Fibroblast of skin of left quadriceps (primary cell): ENCODE measurements at regions not wholly inside any gene's neighbourhood (a gene's known extent, or its start where the extent isn't known, plus 50 kb on each side); places are given as distances from the start of the nearest gene placed in this dataset.
"Not testable (repeated sequence)": the region's sequence is repeated elsewhere in the genome, so short reads cannot be mapped to it uniquely, and the experiment has no call there.

ENCODE experiments used
- DNase-seq, 2 experiments: peaks; one replicate each; pipeline ENCODE4 v3.0.0-alpha.2; 2013; ENCODE audit warnings: low read depth in 2 of 2

DNA sequence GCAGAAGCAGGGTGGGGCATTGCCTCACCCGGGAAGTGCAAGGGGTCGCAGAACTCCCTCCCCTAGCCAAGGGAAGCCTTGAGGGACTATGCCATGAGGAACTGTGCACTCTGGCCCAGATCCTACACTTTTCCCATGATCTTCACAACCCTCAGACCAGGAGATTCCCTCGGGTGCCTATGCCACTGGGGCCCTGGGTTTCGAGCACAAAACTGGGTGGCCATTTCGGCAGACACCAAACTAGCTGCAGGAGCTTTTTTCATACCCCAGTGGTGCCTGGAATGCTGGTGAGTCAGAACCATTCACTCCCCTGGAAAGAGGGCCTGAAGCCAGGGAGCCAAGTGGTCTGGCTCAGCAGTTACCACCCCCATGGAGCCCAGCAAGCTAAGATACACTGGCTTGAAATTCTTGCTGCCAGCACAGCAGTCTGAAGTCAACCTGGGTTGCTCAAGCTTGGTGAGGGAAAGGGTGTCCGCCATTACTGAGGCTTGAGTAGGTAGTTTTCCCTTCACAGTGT, 573.7 kb upstream of the ANO3 start:
- no peak for DNase-seq

GRCh38 chr11:25766332-25767015, 565.5 kb upstream of the ANO3 start:
- no peak for DNase-seq

- DNase-seq = no peak
These were observed 562.6 kb upstream of the ANO3 start for GRCh38 chr11:25769287-25769686.

GRCh38 chr11:25771605-25772004, 560.3 kb upstream of the ANO3 start:
- DNase-seq = no peak

GRCh38 chr11:25775603-25776002, 556.3 kb upstream of the ANO3 start:
- no peak for DNase-seq

DNA sequence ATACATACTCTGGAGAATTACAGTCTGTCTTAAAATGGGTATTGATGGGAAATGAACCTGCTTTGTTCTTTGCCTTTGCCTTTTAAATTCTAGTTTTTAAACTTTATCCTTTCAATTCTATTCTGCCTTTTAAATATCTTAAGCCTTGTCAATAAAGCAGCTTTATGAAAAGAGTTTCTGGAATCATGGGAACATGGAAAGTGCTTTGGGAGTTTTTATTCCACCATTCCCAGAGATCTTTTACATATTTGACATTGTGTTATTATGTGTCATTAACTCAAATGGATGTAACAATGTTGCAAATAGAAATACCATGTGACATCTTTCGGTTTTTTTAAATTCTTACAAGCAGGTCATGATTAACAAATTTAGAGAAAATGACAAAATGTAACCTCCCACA, 555.7 kb upstream of the ANO3 start:
- DNase-seq = no peak

DNA sequence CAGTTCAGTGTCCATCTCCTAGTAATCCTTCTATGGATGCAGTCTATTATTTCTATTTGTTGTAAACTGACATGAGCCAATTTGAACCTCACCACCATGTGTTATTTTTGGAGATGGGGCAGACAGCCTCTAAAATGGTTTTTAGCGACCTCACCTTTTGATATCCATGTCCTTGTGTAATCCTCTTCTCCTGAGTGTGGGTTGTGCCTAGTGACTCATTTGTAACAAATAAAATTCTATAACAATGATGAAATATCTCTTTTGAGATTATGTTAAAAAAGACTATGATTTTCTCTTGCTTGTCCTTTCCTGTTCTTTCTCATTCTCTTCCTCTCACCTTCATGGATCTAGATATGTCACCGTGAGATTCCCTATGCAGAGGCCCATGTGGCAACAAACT, 554.6 kb upstream of the ANO3 start:
- no peak for DNase-seq

- no peak for DNase-seq
These were observed 552.9 kb upstream of the ANO3 start for GRCh38 chr11:25779033-25779432.

DNA sequence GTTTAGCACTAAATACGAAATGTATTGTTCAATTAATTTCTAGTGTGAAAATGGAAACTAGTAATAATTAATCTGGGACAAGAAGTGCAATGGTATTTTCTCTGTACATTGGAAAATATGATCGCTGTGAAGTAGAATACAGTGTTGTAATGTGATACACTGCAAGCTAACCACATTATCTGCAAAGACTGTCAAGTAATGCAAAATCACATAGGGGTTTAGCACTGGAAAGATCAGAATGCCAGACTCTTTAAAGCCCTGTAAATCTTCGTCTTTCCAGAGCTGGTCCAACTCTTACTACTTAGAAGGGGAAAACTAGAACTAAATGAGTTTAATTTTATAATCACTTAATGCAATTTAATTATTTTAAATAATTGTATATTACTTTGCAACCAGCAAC, 544.5 kb upstream of the ANO3 start:
- DNase-seq = no peak

- no peak for DNase-seq
These were observed 541.5 kb upstream of the ANO3 start for GRCh38 chr11:25790396-25790795.

- no peak for DNase-seq
These were observed 538.3 kb upstream of the ANO3 start for GRCh38 chr11:25793637-25794036.

DNA sequence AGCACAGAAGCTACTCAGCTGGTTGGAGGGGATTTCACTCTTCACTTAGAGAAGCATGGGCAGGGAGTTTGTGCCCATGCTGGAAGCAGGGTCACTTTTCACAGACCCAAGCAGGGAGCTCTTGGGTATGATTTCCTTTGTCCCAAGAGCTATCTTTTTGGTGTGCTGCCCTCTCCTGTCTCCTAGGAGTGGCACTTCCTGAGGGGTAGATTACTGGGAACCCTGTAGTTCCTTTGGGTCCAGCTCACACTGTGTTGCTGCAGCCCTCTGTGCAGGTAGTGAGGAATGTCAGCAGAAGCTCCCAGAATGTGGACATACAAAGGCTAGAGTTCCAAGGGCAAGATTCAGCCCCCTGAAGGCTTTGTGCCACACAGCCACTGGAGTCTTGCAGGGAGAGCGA, 537.1 kb upstream of the ANO3 start:
- DNase-seq = no peak

DNA sequence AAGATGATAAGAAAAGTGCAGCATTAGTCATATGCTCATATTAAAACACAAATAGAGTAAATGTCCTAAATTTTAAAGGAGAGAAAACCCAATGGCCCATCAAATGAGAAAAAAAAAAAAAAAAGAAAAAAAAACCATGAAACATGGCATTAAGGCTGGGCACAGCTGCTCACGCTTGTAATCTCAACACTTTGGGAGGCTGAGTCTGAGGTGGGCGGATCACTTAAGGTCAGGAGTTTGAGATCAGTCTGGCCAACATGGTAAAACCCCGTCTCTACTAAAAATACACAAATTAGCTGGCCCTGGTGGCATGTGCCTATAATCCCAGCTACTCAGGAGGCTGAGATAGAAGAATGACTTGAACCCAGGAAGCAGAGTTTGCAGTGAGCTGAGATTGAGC, 515.5 kb upstream of the ANO3 start:
- DNase-seq = no peak

DNA sequence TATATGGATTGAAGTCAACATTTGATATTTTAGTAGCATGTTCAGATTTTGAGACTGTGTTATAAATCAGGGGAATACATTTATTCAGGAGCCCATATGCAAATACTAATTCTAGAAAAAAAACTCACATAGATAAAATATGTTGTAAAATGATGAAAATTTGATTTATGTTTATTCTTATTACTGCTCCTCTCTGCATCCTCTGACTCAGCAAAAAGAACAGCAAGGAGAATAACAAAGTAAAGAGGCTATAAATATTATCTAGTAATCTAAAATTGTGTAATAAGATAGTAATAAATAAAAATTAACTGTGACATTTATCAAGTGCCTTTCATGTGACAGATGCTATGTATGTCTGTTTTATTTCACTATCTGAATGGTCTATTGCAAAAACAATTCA, 507.2 kb upstream of the ANO3 start:
- DNase-seq = no peak

DNA sequence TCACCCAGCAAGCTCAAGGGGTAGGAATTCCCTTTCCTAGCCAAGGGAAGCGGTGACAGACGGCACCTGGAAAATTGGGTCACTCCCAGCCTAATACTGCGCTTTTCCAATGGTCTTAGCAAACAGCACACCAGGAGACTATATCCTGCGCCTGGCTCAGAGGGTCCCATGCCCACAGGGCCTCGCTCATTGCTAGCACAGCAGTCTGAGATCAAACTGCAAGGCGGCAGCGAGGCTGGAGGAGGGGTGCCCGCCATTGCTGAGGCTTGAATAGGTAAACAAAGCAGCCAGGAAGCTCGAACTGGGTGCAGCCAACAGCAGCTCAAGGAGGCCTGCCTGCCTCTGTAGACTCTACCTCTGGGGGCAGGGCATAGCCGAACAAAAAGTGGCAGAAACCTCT, 500.4 kb upstream of the ANO3 start:
- not testable (repeated sequence) for DNase-seq

DNA sequence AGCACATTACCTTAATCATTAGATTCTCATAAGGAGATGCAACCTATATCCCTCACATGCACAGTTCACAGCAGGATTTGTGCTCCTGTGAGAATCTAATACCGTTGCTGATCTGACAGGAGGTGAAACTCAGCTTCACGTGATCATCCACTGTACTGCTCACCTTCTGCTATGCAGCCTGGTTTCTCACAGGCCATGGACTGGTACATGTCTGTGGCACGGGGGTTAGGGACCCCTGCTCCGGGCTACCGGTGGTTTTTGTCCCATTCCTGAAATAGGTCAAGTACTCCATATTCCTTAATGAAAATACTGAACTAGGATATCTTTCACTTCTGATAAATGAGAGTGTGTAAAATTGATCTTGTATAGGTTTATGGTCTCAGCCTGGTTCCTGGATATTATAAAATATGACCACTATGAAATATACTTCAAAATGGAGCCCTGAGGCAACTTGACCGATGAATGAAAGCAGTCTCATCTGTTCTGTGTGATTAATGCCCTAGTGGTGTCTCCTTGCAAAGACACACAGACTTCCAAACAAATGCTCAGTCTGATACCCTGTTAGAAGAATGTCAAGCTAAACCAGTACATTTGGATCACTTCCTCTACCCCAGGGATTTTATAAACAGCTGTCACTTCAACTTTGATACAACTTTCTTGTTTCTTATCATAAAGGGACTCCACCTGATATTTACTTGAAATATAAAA, 492.9 kb upstream of the ANO3 start:
- no peak for DNase-seq

- DNase-seq = no peak
These were observed 487.1 kb upstream of the ANO3 start for GRCh38 chr11:25844811-25845210.

DNA sequence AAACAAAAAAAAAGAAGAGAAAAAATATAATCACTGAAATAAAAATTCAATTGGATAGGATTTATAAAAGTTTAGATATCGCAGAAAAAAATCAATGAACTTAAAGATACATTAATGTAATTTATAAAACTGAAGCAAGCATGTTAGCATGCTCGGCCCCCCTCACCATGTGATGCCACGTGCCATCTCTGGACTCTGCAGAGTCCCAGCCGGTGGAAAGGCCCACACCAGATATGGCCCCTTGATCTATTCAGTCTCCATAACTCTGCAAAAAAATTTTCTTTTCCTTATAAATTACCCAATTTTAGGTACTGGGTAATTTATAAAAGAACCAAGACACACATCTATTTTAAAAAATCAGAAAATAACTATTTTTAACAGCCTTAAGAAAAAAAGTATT, 476.0 kb upstream of the ANO3 start:
- no peak for DNase-seq

DNA sequence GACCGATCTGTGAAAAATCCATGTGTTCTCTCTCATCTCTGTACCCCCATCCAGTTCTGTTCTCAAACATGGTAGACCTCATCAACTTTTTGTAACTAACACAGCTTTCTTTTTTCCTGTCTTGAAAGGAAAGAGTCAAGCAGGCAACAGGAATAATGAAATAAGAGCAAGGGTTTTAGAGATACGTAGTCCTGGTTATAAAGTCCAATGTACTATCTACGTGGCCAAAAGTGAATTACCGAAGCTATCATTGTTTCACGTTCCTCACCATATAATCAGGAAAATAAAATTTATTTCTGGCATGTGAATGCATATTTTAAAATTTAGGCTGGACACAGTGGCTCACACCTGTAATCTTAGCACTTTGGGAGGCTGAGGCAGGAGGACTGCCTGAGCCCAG, 472.2 kb upstream of the ANO3 start:
- DNase-seq = no peak

DNA sequence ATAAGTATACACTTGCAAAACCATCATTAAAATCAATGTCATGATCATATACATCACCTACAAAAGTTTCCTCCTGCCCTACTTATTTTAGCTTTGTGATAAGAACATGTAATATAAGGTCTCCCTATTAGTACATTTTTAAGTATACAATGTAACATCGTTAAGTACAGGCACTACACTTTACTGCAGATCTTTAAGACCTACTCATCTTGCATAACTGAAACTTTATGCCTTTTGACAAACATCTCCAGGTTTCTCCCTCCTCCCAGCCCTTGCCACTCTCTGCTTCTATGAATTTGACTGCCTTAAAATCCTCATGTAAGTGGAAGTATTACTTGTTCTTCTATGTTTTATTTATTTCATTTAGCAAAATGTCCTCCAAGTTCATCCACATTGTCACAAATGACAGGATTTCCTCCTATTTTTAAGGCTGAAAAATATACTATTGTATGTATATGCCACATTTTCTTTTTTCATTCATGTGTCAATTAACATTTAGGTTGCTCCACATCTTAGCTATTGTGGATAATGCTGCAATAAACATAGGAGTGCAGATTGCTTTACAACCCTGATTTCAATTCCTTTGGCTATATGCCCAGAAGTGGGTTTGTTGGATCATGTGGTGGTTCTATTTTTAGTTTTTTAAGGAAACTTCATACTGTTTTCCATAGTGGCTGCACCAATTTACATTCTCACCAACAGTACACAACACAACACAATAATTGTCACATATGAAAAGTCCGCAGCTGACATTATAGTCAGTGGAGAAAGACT, 471.1 kb upstream of the ANO3 start:
- peak; percentile 72 to 76 for DNase-seq

DNA sequence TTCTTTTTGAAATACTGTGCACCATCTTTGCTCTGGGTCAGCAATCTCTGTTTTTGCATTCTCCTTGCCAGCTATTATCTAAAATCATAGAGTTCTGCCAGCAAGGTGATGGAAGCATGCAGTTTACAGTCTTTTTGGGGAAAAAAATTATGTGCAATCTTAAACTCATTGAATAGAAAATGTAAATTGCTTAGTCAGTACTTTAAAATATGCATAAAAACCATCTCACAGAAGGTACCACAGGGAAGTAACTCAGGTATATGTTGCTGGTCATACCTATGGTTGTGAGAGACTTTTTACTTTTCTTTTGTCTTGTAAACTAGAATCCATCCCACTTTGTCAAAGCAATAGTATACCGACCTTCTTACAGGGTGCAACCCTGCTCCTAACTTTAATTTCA, 469.8 kb upstream of the ANO3 start:
- no peak for DNase-seq

- DNase-seq = no peak
These were observed 467.9 kb upstream of the ANO3 start for GRCh38 chr11:25863986-25864385.

- no peak for DNase-seq
These were observed 455.4 kb upstream of the ANO3 start for GRCh38 chr11:25876456-25876965.
